T-helper 1 cell treated with Interleukin-12 subunit alpha and Interleukin-12 subunit beta and Interleukin-4 antibody, amounts not matched to agents 30 μg/mL and 1 μg/mL, for 36 hours (primary cell): ENCODE measurements at regions not wholly inside any gene's neighbourhood (a gene's known extent, or its start where the extent isn't known, plus 50 kb on each side); places are given as distances from the start of the nearest gene placed in this dataset.
"Not testable (repeated sequence)": the region's sequence is repeated elsewhere in the genome, so short reads cannot be mapped to it uniquely, and the experiment has no call there.

Experiments used
- H3K27ac Mint-ChIP-seq: one replicate; pipeline ENCODE4 v1.8.0; 2021; ENCODE audit warnings: mild to moderate bottlenecking, mixed read lengths
- H3K27me3 Mint-ChIP-seq: one replicate; pipeline ENCODE4 v1.8.0; 2021; ENCODE audit warnings: low read depth, mixed read lengths
- H3K36me3 Mint-ChIP-seq: one replicate; pipeline ENCODE4 v1.8.0; 2021; ENCODE audit warnings: low read depth, mixed read lengths
- H3K4me1 Mint-ChIP-seq: one replicate; pipeline ENCODE4 v1.8.0; 2021; ENCODE audit warnings: low read depth, mixed read lengths
- H3K4me3 Mint-ChIP-seq: one replicate; pipeline ENCODE4 v1.8.0; 2021; ENCODE audit warnings: mild to moderate bottlenecking, moderate library complexity, mixed read lengths
- H3K9me3 Mint-ChIP-seq: one replicate; pipeline ENCODE4 v1.8.0; 2021; ENCODE audit warnings: mixed read lengths

DNA sequence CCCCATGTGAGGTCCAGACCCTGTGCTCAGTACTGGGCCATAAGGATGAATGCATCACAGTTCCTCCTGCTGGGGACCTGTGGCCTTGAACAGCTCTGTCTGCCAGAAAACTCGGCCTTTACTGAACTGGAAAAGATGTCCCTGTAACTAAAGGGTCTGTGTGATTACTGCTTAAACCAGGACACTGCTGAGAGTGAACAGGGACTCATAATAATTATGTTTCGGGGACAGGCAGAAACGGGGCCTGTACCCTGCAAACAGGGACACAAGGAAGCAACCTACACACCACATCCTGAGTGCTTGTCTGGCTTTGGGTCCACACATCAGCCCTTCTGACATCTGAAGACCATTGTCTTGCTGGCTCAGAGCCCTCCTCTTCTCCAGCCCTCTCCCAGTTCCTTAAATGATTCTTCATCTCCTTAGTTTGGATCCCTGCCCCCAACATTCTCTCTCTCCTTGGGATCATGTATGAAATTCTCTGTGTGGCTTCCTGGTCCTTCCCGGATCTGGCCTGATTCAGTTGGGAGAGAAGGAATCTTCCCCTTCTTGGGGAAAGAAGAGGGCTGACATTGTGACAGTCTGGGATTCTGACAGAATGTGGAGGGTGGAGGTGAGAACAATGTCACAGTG, 248.0 kb downstream of the MYCN start:
- Mint-ChIP-seq H3K27me3 (no peaks in the 10 kb centered on the region), H3K4me3 (no peak overlapping the region), H3K27ac (no peak overlapping the region), H3K9me3 (no peaks in the 10 kb centered on the region), H3K4me1 (no peaks in the 10 kb centered on the region), H3K36me3 (no peaks in the 10 kb centered on the region)

DNA sequence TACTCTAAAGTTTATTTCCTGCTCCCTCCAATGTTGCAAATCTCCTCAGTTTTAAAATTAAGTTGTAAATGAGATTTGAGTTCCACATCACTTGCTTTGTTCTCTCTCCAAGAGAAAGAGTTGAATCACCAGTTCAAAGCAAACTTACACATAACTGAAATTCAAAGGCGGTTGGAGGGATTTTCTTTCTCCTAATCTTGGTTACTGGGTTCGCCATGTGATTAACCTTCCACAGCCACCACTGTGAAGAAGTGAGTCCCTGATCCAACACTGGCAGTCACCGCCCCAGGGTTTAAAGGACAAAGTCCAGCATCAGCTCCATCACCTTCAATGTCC, 247.1 kb downstream of the MYCN start:
- Mint-ChIP-seq H3K4me1 (no peaks in the 10 kb centered on the region), H3K27ac (no peak overlapping the region), H3K36me3 (no peaks in the 10 kb centered on the region)

DNA sequence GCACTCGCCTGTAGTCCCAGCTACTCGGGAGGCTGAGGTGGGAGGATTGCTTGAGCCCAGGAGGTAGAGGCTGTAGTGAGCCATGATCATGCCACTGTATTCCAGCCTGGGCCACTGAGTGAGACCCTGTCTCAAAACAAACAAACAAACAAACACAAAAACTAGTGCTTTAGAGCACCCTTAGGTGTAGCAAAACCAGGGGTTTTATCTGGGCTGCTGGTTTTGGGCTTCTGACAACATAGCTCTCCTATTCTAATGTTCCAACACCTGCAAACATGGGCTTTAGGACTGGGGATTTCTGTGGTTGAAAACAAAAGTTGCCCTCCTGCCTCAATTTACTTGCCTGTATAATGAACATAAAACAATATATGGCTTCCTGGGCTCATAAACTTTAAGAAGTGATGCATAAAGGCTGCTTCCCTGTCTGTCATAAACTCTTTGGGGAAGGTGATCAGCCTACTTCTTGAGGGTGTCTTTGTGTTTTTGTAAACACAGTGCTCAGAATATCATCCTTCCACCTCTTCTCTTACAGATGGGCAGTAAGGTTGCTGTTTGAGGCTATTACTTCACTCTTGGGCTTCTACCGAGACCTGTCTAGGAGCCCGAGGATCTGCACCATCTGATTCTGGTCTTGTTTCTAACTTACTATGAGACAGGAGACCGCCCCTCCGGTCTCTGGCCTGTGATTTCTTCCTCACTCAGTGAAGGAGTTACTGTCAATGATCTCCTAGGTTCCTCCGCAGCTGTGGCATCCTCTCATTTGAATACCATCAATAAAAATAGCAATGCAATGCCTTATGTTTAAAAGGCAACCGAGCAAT, 246.5 kb downstream of the MYCN start:
- H3K4me1 Mint-ChIP-seq: no peaks in the 10 kb centered on the region
- H3K9me3 Mint-ChIP-seq: no peaks in the 10 kb centered on the region
- no peaks in the 10 kb centered on the region for H3K27me3 Mint-ChIP-seq
- no peaks in the 10 kb centered on the region for H3K36me3 Mint-ChIP-seq
- no peak overlapping the region for H3K27ac Mint-ChIP-seq
- no peak overlapping the region for H3K4me3 Mint-ChIP-seq

More for the DNA sequence above, 247.1 kb downstream of the MYCN start:
- Mint-ChIP-seq H3K9me3 (no peaks in the 10 kb centered on the region), H3K4me3 (no peak overlapping the region), H3K27me3 (no peaks in the 10 kb centered on the region)

DNA sequence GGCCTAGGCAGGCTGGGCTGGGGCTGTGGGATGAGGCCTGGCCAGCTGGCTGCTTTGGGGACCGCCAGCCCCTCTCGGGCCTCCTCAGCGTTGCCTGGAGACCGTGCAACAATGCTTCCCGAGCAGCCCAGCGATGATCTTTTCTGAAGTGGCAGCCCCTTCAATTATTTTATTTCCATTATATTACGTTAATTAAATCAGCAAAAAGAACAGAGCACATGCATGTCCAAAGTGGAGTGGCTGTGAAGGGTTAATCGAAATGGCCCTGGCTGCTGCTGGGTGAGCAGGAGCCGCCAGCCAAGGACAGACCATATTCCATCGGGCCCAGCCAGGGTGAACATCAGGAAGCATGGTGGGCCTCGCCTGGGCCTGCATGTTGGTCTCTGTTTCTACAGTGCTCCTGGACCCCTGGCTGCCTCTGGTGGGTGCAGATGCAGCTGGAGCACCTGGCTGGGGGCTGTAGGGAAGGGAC, 245.5 kb downstream of the MYCN start:
- Mint-ChIP-seq H3K36me3 (no peaks in the 10 kb centered on the region), H3K4me3 (no peak overlapping the region), H3K27me3 (no peaks in the 10 kb centered on the region), H3K27ac (no peak overlapping the region), H3K9me3 (no peaks in the 10 kb centered on the region), H3K4me1 (no peaks in the 10 kb centered on the region)

DNA sequence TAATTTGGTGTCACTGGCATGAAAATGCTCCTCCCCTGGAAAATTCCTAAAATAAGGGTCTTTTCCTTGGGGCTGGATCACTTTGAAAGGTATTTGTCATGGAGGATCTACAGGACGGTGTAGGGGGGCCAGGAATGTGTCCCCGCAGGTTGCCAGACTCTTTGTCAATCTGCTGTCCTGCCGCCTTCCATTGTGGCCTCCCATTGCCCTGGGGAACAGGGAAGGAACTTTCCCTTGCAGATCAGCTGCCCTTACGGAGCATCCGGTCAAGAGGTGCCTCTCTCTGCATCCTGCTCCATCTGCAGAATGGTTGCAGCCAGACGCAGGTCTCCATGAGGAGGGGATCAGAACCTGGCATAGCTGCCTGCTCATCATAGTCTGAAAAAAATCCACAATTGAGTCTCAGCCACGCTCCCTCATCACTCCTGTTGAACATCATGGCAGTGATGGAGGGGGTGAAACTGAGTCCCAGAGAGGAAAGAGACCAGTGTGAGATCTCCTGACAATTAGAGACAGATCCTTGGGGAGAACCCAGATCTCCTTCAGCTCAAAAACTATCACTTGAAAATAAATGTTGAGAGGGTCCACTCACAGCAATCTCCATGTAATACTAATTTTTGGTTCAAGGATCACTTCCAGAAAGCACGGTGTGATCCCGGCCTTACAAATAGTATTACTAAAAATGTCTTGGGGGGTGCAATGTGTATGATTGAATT, 244.8 kb downstream of the MYCN start:
- Mint-ChIP-seq H3K27ac (no peak overlapping the region), H3K27me3 (no peaks in the 10 kb centered on the region), H3K4me1 (no peaks in the 10 kb centered on the region), H3K9me3 (no peaks in the 10 kb centered on the region), H3K4me3 (no peak overlapping the region), H3K36me3 (no peaks in the 10 kb centered on the region)

DNA sequence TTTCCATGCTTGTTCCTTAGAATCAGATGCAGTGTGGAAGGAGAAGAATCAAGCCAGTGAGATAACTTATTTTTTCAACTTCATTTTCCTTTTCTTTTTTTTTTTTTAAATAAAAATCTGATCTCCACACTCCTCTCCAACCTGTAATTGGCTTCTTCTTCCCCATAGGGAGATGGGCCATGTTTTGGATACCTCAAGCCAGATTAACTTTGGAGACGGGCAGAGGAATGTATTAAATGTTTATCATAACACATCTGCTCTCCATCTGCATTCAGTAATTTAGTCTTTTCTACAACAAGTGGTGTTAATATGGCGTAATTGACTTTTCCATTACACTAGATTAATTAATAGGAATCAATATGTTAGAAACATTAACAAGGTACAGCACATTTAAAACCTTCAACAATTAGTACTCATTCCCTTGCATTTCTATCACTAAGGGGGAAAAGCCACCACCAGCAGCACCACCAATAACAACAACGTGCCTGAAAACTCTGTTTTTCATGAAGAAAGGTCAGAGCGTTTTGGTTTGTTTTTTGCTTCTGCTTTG, 244.1 kb downstream of the MYCN start:
- Mint-ChIP-seq H3K4me1 (no peaks in the 10 kb centered on the region), H3K27ac (no peak overlapping the region), H3K9me3 (no peaks in the 10 kb centered on the region), H3K4me3 (no peak overlapping the region), H3K27me3 (no peaks in the 10 kb centered on the region), H3K36me3 (no peaks in the 10 kb centered on the region)

DNA sequence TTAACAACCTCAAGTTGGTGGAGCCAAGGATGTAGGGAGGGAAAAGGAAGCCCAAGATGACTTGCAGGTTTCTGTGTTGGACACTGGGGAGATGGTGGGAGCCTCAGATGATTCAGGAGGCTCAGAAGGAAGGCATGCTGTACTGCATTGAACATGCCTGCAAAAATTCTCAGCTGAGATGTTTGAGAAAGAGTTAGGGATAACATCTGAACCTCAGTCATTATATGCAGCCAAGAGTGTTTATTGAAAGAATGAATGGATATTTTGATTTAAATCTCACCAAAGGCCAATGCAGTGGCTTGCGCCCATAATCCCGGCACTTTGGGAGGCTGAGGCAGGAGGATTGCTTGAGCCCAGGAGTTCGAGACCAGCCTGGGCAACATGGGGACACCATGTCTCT, 243.0 kb downstream of the MYCN start:
- Mint-ChIP-seq H3K9me3 (no peaks in the 10 kb centered on the region), H3K36me3 (no peaks in the 10 kb centered on the region), H3K4me1 (no peaks in the 10 kb centered on the region), H3K27ac (no peak overlapping the region), H3K4me3 (no peak overlapping the region), H3K27me3 (no peaks in the 10 kb centered on the region)

DNA sequence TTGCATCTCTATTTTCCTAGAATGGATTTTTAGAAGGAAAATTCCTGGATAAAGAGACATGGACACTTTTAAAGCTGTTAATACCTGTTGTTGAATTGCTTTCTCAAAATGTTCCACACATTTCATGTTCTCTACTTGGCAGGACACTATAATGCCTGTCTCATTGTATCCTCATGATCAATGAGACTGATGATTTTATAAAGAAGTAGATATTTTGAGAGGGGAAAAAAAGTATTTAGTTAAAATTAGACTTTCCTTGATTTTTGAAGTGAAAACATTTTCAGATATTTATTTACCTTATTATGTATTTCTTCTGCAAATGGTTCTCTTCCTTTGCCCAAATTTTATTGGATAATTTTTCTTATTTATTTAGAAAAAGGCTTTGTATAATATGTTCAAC, 242.5 kb downstream of the MYCN start:
- Mint-ChIP-seq H3K9me3 (no peaks in the 10 kb centered on the region), H3K27me3 (no peaks in the 10 kb centered on the region), H3K4me3 (no peak overlapping the region), H3K36me3 (no peaks in the 10 kb centered on the region), H3K4me1 (no peaks in the 10 kb centered on the region), H3K27ac (no peak overlapping the region)

DNA sequence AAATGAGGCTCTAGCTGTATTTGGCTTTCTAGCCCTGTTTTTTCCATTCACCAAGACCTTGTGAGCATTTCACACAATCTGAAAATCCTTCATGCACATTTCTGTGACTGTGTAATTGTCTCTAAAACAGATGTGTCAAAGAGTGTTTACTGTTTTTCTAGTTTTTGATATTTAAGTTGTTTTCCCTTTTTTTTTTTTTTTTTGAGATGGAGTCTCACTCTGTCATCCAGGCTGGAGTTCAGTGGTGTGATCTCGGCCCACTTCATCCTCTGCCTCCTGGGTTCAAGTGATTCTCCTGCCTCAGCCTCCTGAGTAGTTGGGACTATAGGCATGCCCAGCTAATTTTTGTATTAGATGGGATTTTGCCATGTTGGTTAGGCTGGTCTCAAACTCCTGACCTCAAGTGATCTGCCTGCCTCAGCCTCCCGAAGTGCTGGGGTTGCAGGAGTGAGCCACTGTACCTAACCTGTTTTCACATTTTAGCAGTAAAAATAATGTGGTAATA, 242.0 kb downstream of the MYCN start:
- not testable (repeated sequence) for H3K9me3 Mint-ChIP-seq, H3K27ac Mint-ChIP-seq, H3K36me3 Mint-ChIP-seq, H3K4me3 Mint-ChIP-seq, H3K27me3 Mint-ChIP-seq, H3K4me1 Mint-ChIP-seq

DNA sequence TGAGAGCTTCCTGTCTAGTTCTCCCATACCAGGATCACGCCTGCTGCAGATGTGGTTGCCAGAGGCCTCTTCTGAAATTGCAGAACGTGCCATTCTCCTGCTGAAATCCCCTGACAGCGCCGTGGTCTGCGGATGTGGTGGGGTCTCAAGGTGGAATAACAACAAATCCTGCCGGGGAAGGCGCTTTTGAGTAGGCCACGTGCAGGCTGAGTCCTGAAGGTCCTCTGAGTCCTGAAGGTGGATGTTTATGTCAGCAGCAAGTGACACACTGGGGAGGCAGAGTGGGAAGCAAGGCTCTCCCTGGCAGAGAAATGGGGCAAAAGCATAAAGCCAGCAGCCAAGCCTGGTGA, 241.4 kb downstream of the MYCN start:
- H3K4me3 Mint-ChIP-seq: no peak overlapping the region
- H3K36me3 Mint-ChIP-seq: no peaks in the 10 kb centered on the region
- H3K4me1 Mint-ChIP-seq: no peaks in the 10 kb centered on the region
- H3K9me3 Mint-ChIP-seq: no peaks in the 10 kb centered on the region
- no peaks in the 10 kb centered on the region for H3K27me3 Mint-ChIP-seq
- no peak overlapping the region for H3K27ac Mint-ChIP-seq

DNA sequence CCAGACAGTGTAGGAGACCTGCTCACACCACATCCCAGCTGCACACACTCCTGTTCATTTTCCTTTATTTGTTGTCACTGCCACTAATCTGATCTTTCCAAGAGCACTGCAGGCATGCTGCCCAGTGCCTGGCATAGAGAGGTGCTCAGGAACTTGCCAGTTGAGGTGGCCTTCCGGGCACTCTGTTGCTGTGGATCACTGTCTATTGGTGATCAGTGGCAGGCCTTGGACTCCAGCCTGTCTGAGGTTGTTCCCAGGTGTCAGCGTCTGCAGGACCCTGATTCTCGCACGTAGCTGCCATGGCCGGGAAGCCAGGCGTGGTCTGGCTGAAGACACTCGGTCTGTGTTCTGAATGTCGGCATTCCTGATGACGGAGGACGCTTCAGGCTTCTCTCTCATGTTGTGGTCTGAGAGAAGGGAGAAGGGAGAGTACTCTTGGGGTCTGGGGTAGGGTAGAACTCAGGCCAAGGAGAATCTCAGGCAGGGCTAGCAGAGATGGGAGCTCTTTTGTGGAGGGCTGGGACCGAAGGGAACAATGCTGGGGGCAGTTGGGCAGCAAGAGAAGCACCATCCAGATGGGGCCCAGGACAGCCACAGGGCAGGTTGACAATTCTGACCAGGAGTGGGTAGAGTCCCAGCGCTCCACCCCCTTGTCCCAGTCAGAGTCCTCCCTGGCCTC, 240.9 kb downstream of the MYCN start:
- no peaks in the 10 kb centered on the region for H3K27me3 Mint-ChIP-seq
- no peak overlapping the region for H3K27ac Mint-ChIP-seq
- H3K36me3 Mint-ChIP-seq: no peaks in the 10 kb centered on the region
- no peaks in the 10 kb centered on the region for H3K9me3 Mint-ChIP-seq
- H3K4me1 Mint-ChIP-seq: no peaks in the 10 kb centered on the region
- no peak overlapping the region for H3K4me3 Mint-ChIP-seq

DNA sequence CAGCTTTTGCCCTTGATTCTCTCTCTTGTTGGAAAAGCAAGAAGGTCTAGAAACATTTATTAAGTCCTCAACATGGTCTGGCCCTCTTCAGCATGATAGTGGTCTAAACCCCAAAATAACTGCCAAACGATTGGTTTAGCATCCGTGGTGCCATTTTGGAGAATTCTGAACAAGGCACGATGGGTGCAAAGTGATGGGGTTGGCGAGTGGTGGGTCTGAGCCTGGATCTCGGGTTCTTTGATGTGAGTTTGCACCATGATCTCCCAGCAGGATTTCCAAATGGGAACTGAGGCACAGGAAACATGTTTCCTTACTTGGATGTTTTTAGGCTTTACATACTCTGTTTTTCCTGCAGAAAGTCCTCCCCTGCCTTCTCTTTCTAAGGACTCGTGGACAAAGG, 240.3 kb downstream of the MYCN start:
- H3K4me3 Mint-ChIP-seq: no peak overlapping the region
- H3K27ac Mint-ChIP-seq: no peak overlapping the region
- H3K27me3 Mint-ChIP-seq: no peaks in the 10 kb centered on the region
- H3K36me3 Mint-ChIP-seq: no peaks in the 10 kb centered on the region
- H3K4me1 Mint-ChIP-seq: no peaks in the 10 kb centered on the region
- H3K9me3 Mint-ChIP-seq: no peaks in the 10 kb centered on the region

DNA sequence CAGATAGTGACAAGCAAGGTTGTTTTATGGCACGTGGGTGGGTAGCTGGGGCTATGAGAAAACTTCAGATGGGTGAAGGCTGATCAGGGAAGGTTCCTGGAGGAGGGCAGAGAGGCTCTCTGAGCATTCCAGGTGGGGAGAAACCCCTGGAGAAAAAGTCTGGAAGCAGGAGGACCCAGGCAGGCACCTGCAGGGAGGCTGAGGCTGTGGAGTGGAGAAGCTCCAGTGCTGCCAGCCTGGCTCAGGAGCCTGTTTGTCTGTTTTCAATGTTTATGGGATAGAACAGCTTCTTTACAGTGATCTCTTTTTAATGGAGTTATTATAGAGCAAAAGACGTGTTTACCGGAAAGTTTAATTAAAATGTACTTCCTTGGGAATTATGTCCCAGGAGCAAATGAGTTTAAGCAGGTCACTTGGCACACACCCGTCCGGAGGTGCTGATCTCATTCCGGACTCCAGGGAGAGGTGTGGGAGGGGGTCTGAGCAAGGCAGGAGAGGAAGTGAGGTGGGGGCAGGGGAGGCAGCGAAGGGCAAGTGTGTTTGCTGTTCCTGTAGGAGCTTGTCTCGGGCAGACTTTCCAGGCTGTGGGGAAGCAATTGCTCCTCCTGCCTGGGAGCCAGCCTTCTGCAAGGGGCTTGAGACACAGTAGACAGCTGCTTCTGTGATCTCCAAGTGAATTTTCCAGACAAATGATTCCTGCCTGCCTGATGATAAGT, 239.5 kb downstream of the MYCN start:
- H3K4me3 Mint-ChIP-seq: no peak overlapping the region
- H3K27me3 Mint-ChIP-seq: no peaks in the 10 kb centered on the region
- H3K4me1 Mint-ChIP-seq: no peaks in the 10 kb centered on the region
- no peak overlapping the region for H3K27ac Mint-ChIP-seq
- no peaks in the 10 kb centered on the region for H3K36me3 Mint-ChIP-seq
- no peaks in the 10 kb centered on the region for H3K9me3 Mint-ChIP-seq
